HEK293 (cell line): ENCODE measurements at regions not wholly inside any gene's neighbourhood (a gene's known extent, or its start where the extent isn't known, plus 50 kb on each side); places are given as distances from the start of the nearest gene placed in this dataset.

Source experiments
- CTCF ChIA-PET: fragments of 350-600 bp; formaldehyde crosslinking; extraction: SDS; loops from one replicate; lab custom pipeline; 2021; ENCODE audit warnings: antibody characterized with exemption; lab: Yijun Ruan, JAX
- POLR2A ChIA-PET: fragments of 300-600 bp; formaldehyde crosslinking; extraction: SDS; loops from one replicate; lab custom pipeline; 2020; ENCODE audit warnings: antibody characterized with exemption, inconsistent platforms; lab: Yijun Ruan, JAX
- H3K27ac ChIP-seq: fragments of 200-500 bp; sonication (Bioruptor generic); 2 replicates; pipeline ENCODE4 v1.5.1; 2014; ENCODE audit warnings: low read depth, low read length, control low read depth, inconsistent platforms; ENCODE audit errors: extremely low read depth
- H3K36me3 ChIP-seq, 2 experiments: fragments of 200-500 bp in 1 of 2; sonication (Bioruptor generic) in 1 of 2; 1 replicate in 1 of 2; 2 replicates in 1 of 2; pipeline ENCODE4 v1.5.1; 2014 to 2017; ENCODE audit warnings: inconsistent platforms in 2 of 2, low read length in 2 of 2; ENCODE audit not compliant: control insufficient read depth in 2 of 2, insufficient read depth in 1 of 2
- H3K4me1 ChIP-seq: fragments of 200-500 bp; sonication (Bioruptor generic); 2 replicates; pipeline ENCODE4 v1.5.1; 2014; ENCODE audit warnings: mild to moderate bottlenecking, low read length, inconsistent platforms; ENCODE audit not compliant: control insufficient read depth, insufficient read depth
- H3K4me3 ChIP-seq: 2 replicates; pipeline ENCODE4 v1.5.1; 2011; ENCODE audit warnings: low read depth, mild to moderate bottlenecking, control low read depth, low read length, moderate library complexity
- H3K9me3 ChIP-seq: fragments of 200-500 bp; sonication (Bioruptor generic); 2 replicates; pipeline ENCODE4 v1.5.1; 2014; ENCODE audit warnings: low read depth, low read length, inconsistent platforms; ENCODE audit not compliant: control insufficient read depth, insufficient read depth
- ATF2 ChIP-seq: fragments of 450-650 bp; formaldehyde crosslinking; IDR thresholded peaks from 2 replicates; pipeline ENCODE4 v1.5.1; 2016; ENCODE audit warnings: missing biosample characterization, missing genetic modification characterization, low read depth
- CTCF ChIP-seq: fragments of 450-650 bp; formaldehyde crosslinking; IDR thresholded peaks from 2 replicates; pipeline ENCODE4 v1.5.1; 2016; ENCODE audit warnings: missing biosample characterization, missing genetic modification characterization
- INSM2 ChIP-seq: fragments of 450-650 bp; formaldehyde crosslinking; IDR thresholded peaks from 2 replicates; pipeline ENCODE4 v1.5.1; 2016; ENCODE audit warnings: missing biosample characterization, missing genetic modification characterization
- KLF9 ChIP-seq: fragments of 450-650 bp; formaldehyde crosslinking; IDR thresholded peaks from 2 replicates; pipeline ENCODE4 v1.5.1; 2016; ENCODE audit warnings: missing biosample characterization, missing genetic modification characterization, low read depth
- ZBTB1 ChIP-seq: fragments of 450-650 bp; formaldehyde crosslinking; IDR thresholded peaks from 2 replicates; pipeline ENCODE4 v1.5.1; 2016; ENCODE audit warnings: missing biosample characterization, missing genetic modification characterization
- ZBTB6 ChIP-seq: fragments of 450-650 bp; formaldehyde crosslinking; IDR thresholded peaks from 2 replicates; pipeline ENCODE4 v1.5.1; 2017; ENCODE audit warnings: missing biosample characterization, missing genetic modification characterization
- ZFP3 ChIP-seq: fragments of 450-650 bp; formaldehyde crosslinking; IDR thresholded peaks from 2 replicates; pipeline ENCODE4 v1.5.1; 2016; ENCODE audit warnings: low read depth, missing biosample characterization, missing genetic modification characterization
- ZNF2 ChIP-seq: fragments of 450-650 bp; formaldehyde crosslinking; IDR thresholded peaks from 2 replicates; pipeline ENCODE4 v1.5.1; 2016; ENCODE audit warnings: missing biosample characterization, missing genetic modification characterization
- ZNF23 ChIP-seq: fragments of 450-650 bp; formaldehyde crosslinking; IDR thresholded peaks from 2 replicates; pipeline ENCODE4 v1.5.1; 2016; ENCODE audit warnings: missing biosample characterization, missing genetic modification characterization, borderline replicate concordance
- ZNF248 ChIP-seq: fragments of 450-650 bp; formaldehyde crosslinking; IDR thresholded peaks from 2 replicates; pipeline ENCODE4 v1.5.1; 2017; ENCODE audit warnings: missing biosample characterization, missing genetic modification characterization
- ZNF266 ChIP-seq: fragments of 450-650 bp; formaldehyde crosslinking; IDR thresholded peaks from 2 replicates; pipeline ENCODE4 v1.5.1; 2016; ENCODE audit warnings: missing biosample characterization, missing genetic modification characterization, low read depth
- ZNF404 ChIP-seq: fragments of 450-650 bp; formaldehyde crosslinking; IDR thresholded peaks from 2 replicates; pipeline ENCODE4 v1.5.1; 2017; ENCODE audit warnings: missing biosample characterization, missing genetic modification characterization
- ZNF558 ChIP-seq: fragments of 450-650 bp; formaldehyde crosslinking; IDR thresholded peaks from 2 replicates; pipeline ENCODE4 v1.5.1; 2016; ENCODE audit warnings: missing biosample characterization, missing genetic modification characterization
- ZNF585B ChIP-seq: fragments of 450-650 bp; formaldehyde crosslinking; IDR thresholded peaks from 2 replicates; pipeline ENCODE4 v1.5.1; 2016; ENCODE audit warnings: missing biosample characterization, missing genetic modification characterization
- ZNF670 ChIP-seq: fragments of 450-650 bp; formaldehyde crosslinking; IDR thresholded peaks from 2 replicates; pipeline ENCODE4 v1.5.1; 2016; ENCODE audit warnings: missing biosample characterization, missing genetic modification characterization, low read depth
- ZNF776 ChIP-seq: fragments of 450-650 bp; formaldehyde crosslinking; IDR thresholded peaks from 2 replicates; pipeline ENCODE4 v1.5.0; 2017; ENCODE audit warnings: missing biosample characterization, missing genetic modification characterization, borderline replicate concordance
- ZSCAN4 ChIP-seq: fragments of 450-650 bp; formaldehyde crosslinking; IDR thresholded peaks from 2 replicates; pipeline ENCODE4 v1.5.1; 2017; ENCODE audit warnings: missing biosample characterization, missing genetic modification characterization

GRCh38 chr9:79061752-79062616 is 509.8 kb upstream of the TLE4 start:
- Histone ChIP-seq H3K9me3 (no peaks in the 10 kb centered on the region), H3K4me1 (no peaks in the 10 kb centered on the region), H3K27ac (no peak overlapping the region), H3K4me3 (no peak overlapping the region), H3K36me3 (no peaks in the 10 kb centered on the region)
- ChIA-PET POLR2A (no interaction called here), CTCF (interaction anchor here (0.6 kb wide), 1 partner anchor 247 kb away, joined by 3 read pairs; no protein-coding TSS in a partner anchor)
- TF ChIP-seq ZNF776 (tag by site-specific recombination) (no peak), ZNF558 (tag by site-specific recombination) (no peak), ZNF23 (tag by site-specific recombination) (no peak), INSM2 (tag by site-specific recombination) (no peak)

GRCh38 chr9:79073201-79073600 is 498.6 kb upstream of the TLE4 start:
- TF ChIP-seq ZBTB1 (no peak), ZNF248 (no peak), ZBTB6 (tag by site-specific recombination) (no peak), ZNF404 (no peak), ZNF2 (tag by site-specific recombination) (no peak), ZNF670 (no peak), KLF9 (no peak), ZFP3 (tag by site-specific recombination) (no peak), ZNF585B (tag by site-specific recombination) (no peak), ZNF266 (tag by site-specific recombination) (no peak), ATF2 (tag by site-specific recombination) (no peak), CTCF (tag by site-specific recombination) (no peak), ZSCAN4 (tag by site-specific recombination) (no peak)
- Histone ChIP-seq H3K4me1 (no peaks in the 10 kb centered on the region), H3K27ac (no peak overlapping the region), H3K4me3 (no peak overlapping the region), H3K9me3 (no peaks in the 10 kb centered on the region), H3K36me3 (no peaks in the 10 kb centered on the region)
- POLR2A ChIA-PET = no interaction called here
- CTCF ChIA-PET = no interaction called here
